H9 (cell line): ENCODE measurements at regions not wholly inside any gene's neighbourhood (a gene's known extent, or its start where the extent isn't known, plus 50 kb on each side); places are given as distances from the start of the nearest gene placed in this dataset.

Source experiments
- DNase-seq: peaks from one replicate; pipeline ENCODE4 v3.0.0-alpha.2; 2017
- H2AFZ ChIP-seq: one replicate; pipeline ENCODE4 v1.6.1; 2013; ENCODE audit warnings: mild to moderate bottlenecking, low read length, control low read depth, moderate library complexity
- H2AK5ac ChIP-seq: 2 replicates; pipeline ENCODE4 v1.6.1; 2013; ENCODE audit warnings: low read length, control low read depth, mixed read lengths; ENCODE audit not compliant: insufficient read length
- H2BK120ac ChIP-seq: one replicate; pipeline ENCODE4 v1.6.1; 2013; ENCODE audit warnings: low read depth, mild to moderate bottlenecking, low read length, control low read depth, inconsistent platforms; ENCODE audit not compliant: poor library complexity, severe bottlenecking
- H2BK12ac ChIP-seq: 2 replicates; pipeline ENCODE4 v1.6.1; 2013; ENCODE audit warnings: low read length, control low read depth, mixed read lengths, low read depth; ENCODE audit not compliant: insufficient read length
- H2BK15ac ChIP-seq: 2 replicates; pipeline ENCODE4 v1.6.1; 2013; ENCODE audit warnings: low read depth, low read length, control low read depth
- H2BK20ac ChIP-seq: one replicate; pipeline ENCODE4 v1.6.1; 2013; ENCODE audit warnings: low read depth, mild to moderate bottlenecking, low read length, control low read depth, inconsistent platforms; ENCODE audit not compliant: poor library complexity, severe bottlenecking
- H2BK5ac ChIP-seq: 2 replicates; pipeline ENCODE4 v1.6.1; 2013; ENCODE audit warnings: low read length, control low read depth, mixed read lengths; ENCODE audit not compliant: insufficient read length
- H3K14ac ChIP-seq: 2 replicates; pipeline ENCODE4 v1.6.1; 2013; ENCODE audit warnings: low read length, control low read depth; ENCODE audit not compliant: insufficient read depth
- H3K18ac ChIP-seq: 2 replicates; pipeline ENCODE4 v1.6.1; 2013; ENCODE audit warnings: low read depth, mild to moderate bottlenecking, mixed read lengths, low read length, control low read depth; ENCODE audit not compliant: insufficient read length
- H3K23ac ChIP-seq: 2 replicates; pipeline ENCODE4 v1.6.1; 2013; ENCODE audit warnings: low read length, control low read depth, mixed read lengths, low read depth; ENCODE audit not compliant: insufficient read length
- H3K23me2 ChIP-seq: 2 replicates; pipeline ENCODE4 v1.6.1; 2013; ENCODE audit warnings: low read depth, mild to moderate bottlenecking, mixed read lengths, low read length, control low read depth; ENCODE audit not compliant: insufficient read length, poor library complexity, severe bottlenecking
- H3K27ac ChIP-seq: 2 replicates; pipeline ENCODE4 v1.5.1; 2013; ENCODE audit warnings: low read length, control low read depth, mixed read lengths, low read depth; ENCODE audit not compliant: insufficient read length
- H3K27me3 ChIP-seq: 2 replicates; pipeline ENCODE4 v1.6.1; 2013; ENCODE audit warnings: low read length, control low read depth, inconsistent platforms; ENCODE audit not compliant: insufficient read depth
- H3K4ac ChIP-seq: 2 replicates; pipeline ENCODE4 v1.6.1; 2013; ENCODE audit warnings: low read depth, mild to moderate bottlenecking, control low read depth, inconsistent platforms, low read length, moderate library complexity
- H3K4me1 ChIP-seq: 2 replicates; pipeline ENCODE4 v1.6.1; 2013; ENCODE audit warnings: low read length, control low read depth, inconsistent platforms; ENCODE audit not compliant: insufficient read depth
- H3K4me2 ChIP-seq: 2 replicates; pipeline ENCODE4 v1.6.1; 2013; ENCODE audit warnings: low read length, control low read depth, mixed read lengths; ENCODE audit not compliant: insufficient read length, insufficient read depth
- H3K56ac ChIP-seq: 2 replicates; pipeline ENCODE4 v1.6.1; 2013; ENCODE audit warnings: low read depth, mild to moderate bottlenecking, mixed read lengths, low read length, control low read depth; ENCODE audit not compliant: insufficient read length
- H3K79me1 ChIP-seq: 2 replicates; pipeline ENCODE4 v1.6.1; 2013; ENCODE audit warnings: low read depth, mild to moderate bottlenecking, moderate library complexity, low read length, control low read depth, inconsistent platforms; ENCODE audit not compliant: insufficient read depth, poor library complexity, severe bottlenecking
- H3K79me2 ChIP-seq: 2 replicates; pipeline ENCODE4 v1.6.1; 2013; ENCODE audit warnings: low read length, control low read depth, inconsistent platforms; ENCODE audit not compliant: insufficient read depth
- H3K9ac ChIP-seq: 2 replicates; pipeline ENCODE4 v1.6.1; 2013; ENCODE audit warnings: low read length, control low read depth, mixed read lengths; ENCODE audit not compliant: insufficient read length; ENCODE audit errors: extremely low read depth
- H3K9me3 ChIP-seq: one replicate; pipeline ENCODE4 v1.6.1; 2013; ENCODE audit warnings: low read depth, low read length, inconsistent platforms; ENCODE audit not compliant: control insufficient read depth
- H3T11ph ChIP-seq: one replicate; pipeline ENCODE4 v1.6.1; 2013; ENCODE audit warnings: mild to moderate bottlenecking, low read length, control low read depth, inconsistent platforms
- H4K20me1 ChIP-seq: one replicate; pipeline ENCODE4 v1.6.1; 2013; ENCODE audit not compliant: control insufficient read depth, insufficient read length, insufficient read depth
- H4K5ac ChIP-seq: 2 replicates; pipeline ENCODE4 v1.6.1; 2013; ENCODE audit warnings: low read depth, mild to moderate bottlenecking, mixed read lengths, low read length, control low read depth; ENCODE audit not compliant: insufficient read length
- H4K8ac ChIP-seq: replicated peaks from 2 replicates; pipeline ENCODE4 v1.6.1; 2013; ENCODE audit warnings: low read length, control low read depth, mixed read lengths, low read depth; ENCODE audit not compliant: insufficient read length
- H4K91ac ChIP-seq: 2 replicates; pipeline ENCODE4 v1.6.1; 2013; ENCODE audit warnings: low read depth, mild to moderate bottlenecking, moderate library complexity, mixed read lengths, low read length, control low read depth; ENCODE audit not compliant: insufficient read length
- H3K27ac Mint-ChIP-seq, 3 experiments: 2 replicates in 2 of 3; 3 replicates in 1 of 3; pipeline ENCODE4 v1.8.0; 2020 to 2021; ENCODE audit warnings: mixed read lengths in 3 of 3, mild to moderate bottlenecking in 1 of 3, moderate library complexity in 1 of 3
- H3K27me3 Mint-ChIP-seq: 2 replicates; pipeline ENCODE4 v1.8.0; 2021; ENCODE audit warnings: low read depth, mild to moderate bottlenecking, moderate library complexity, mixed read lengths
- H3K36me3 Mint-ChIP-seq, 3 experiments: 2 replicates in 2 of 3; 3 replicates in 1 of 3; pipeline ENCODE4 v1.8.0; 2020 to 2021; ENCODE audit warnings: low read depth in 3 of 3, mixed read lengths in 3 of 3; ENCODE audit not compliant: insufficient read depth in 1 of 3
- H3K4me1 Mint-ChIP-seq, 2 experiments: 2 replicates each; pipeline ENCODE4 v1.8.0; 2020; ENCODE audit warnings: mixed read lengths in 2 of 2
- H3K4me3 Mint-ChIP-seq, 2 experiments: 2 replicates in 1 of 2; 3 replicates in 1 of 2; pipeline ENCODE4 v1.8.0; 2020 to 2021; ENCODE audit warnings: mild to moderate bottlenecking in 2 of 2, mixed read lengths in 2 of 2, moderate library complexity in 1 of 2
- H3K9me3 Mint-ChIP-seq, 2 experiments: 2 replicates in 1 of 2; 3 replicates in 1 of 2; pipeline ENCODE4 v1.8.0; 2020; ENCODE audit warnings: mild to moderate bottlenecking in 2 of 2, mixed read lengths in 2 of 2, moderate library complexity in 1 of 2
- WGBS: extraction: QIAGEN DNeasy Blood & Tissue Kit; methylation state at CpG from one replicate; pipeline ENCODE4 v1.1.7; 2013; ENCODE audit warnings: missing lambda C conversion rate, low lambda C conversion rate, mixed read lengths; ENCODE audit not compliant: insufficient read length; ENCODE audit errors: extremely low coverage; 5-methylcytosine and 5-hydroxymethylcytosine counted together
- TF ChIP-seq, protein P1 (sequence below): fragments of 200-600 bp; sonication (generic); conservative IDR thresholded peaks from 3 replicates; pipeline ENCODE4 v1.8.0; 2021; ENCODE audit warnings: antibody characterized with exemption, mild to moderate bottlenecking

DNA sequence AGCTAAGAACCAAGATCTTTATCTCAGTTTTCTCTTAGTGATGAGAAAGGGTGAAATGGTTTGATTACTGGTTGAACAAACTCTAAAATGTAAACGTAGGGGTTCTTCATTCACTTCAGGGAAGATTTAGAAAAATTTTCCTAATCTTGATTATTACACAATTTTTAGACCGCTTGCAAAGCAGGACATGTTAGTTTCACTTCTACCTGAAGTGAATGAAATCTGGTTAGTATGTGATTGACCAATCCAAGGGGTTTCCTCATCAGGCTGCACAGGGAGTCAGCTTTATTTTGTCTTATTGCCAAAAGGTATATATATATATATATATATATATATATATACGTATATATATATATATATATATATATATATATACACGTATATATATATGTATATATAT lies 740.4 kb downstream of the TUSC7 start:
- Mint-ChIP-seq H3K27ac (no peak overlapping the region), H3K4me3 (no peak overlapping the region), H3K9me3 (no peaks in the 10 kb centered on the region), H3K27me3 (no peaks in the 10 kb centered on the region), H3K4me1 (no peaks in the 10 kb centered on the region), H3K36me3 (no peaks in the 10 kb centered on the region)
- Histone ChIP-seq H3K27ac (no peak overlapping the region), H3K4me1 (no peaks in the 10 kb centered on the region), H2BK20ac (no peak overlapping the region), H3K56ac (no peak overlapping the region), H2BK5ac (no peak overlapping the region), H3K9me3 (no peaks in the 10 kb centered on the region), H3K18ac (no peak overlapping the region), H3K4ac (no peak overlapping the region), H2AFZ (no peak overlapping the region), H3K4me2 (no peak overlapping the region), H3K23ac (no peak overlapping the region), H2BK15ac (no peak overlapping the region), H3K27me3 (no peaks in the 10 kb centered on the region), H2BK12ac (no peak overlapping the region), H2AK5ac (no peak overlapping the region), H4K91ac (no peak overlapping the region), H4K8ac (no peak overlapping the region), H3K23me2 (no peaks in the 10 kb centered on the region), H3K9ac (no peak overlapping the region), H4K20me1 (no peaks in the 10 kb centered on the region), H4K5ac (no peak overlapping the region), H3T11ph (no peak overlapping the region), H3K79me2 (no peaks in the 10 kb centered on the region), H3K79me1 (no peaks in the 10 kb centered on the region), H2BK120ac (no peak overlapping the region), H3K14ac (no peak overlapping the region)
- WGBS = no CpG with 5 or more reads among the region's 4 CpGs
- no peak for DNase-seq
- TF ChIP-seq, protein P1, sequence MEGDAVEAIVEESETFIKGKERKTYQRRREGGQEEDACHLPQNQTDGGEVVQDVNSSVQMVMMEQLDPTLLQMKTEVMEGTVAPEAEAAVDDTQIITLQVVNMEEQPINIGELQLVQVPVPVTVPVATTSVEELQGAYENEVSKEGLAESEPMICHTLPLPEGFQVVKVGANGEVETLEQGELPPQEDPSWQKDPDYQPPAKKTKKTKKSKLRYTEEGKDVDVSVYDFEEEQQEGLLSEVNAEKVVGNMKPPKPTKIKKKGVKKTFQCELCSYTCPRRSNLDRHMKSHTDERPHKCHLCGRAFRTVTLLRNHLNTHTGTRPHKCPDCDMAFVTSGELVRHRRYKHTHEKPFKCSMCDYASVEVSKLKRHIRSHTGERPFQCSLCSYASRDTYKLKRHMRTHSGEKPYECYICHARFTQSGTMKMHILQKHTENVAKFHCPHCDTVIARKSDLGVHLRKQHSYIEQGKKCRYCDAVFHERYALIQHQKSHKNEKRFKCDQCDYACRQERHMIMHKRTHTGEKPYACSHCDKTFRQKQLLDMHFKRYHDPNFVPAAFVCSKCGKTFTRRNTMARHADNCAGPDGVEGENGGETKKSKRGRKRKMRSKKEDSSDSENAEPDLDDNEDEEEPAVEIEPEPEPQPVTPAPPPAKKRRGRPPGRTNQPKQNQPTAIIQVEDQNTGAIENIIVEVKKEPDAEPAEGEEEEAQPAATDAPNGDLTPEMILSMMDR = no peak
